SK-N-SH (cell line): ENCODE measurements at regions not wholly inside any gene's neighbourhood (a gene's known extent, or its start where the extent isn't known, plus 50 kb on each side); places are given as distances from the start of the nearest gene placed in this dataset.

Experiments used
- CTCF ChIA-PET: fragments of 300-600, 350-600 bp; formaldehyde crosslinking; extraction: SDS; loops from one replicate; lab custom pipeline; 2021; lab: Yijun Ruan, JAX
- POLR2A ChIA-PET: fragments of 350-600 bp; sonication (Branson Sonifier 250); formaldehyde crosslinking; extraction: SDS; loops from one replicate; lab custom pipeline; 2020; ENCODE audit warnings: antibody characterized with exemption, inconsistent platforms; lab: Yijun Ruan, JAX
- DNase-seq: peaks from one replicate; pipeline ENCODE4 v3.0.0; 2012
- H2AFZ ChIP-seq: fragments of 200-600 bp; sonication (generic); 2 replicates; pipeline ENCODE4 v1.8.1; 2016; ENCODE audit warnings: antibody characterized with exemption, mild to moderate bottlenecking, low read depth
- H3F3A ChIP-seq: fragments of 200-600 bp; sonication (generic); replicated peaks from 2 replicates; pipeline ENCODE3; 2016; ENCODE audit warnings: antibody characterized with exemption, mild to moderate bottlenecking; ENCODE audit not compliant: insufficient read depth
- H3K27ac ChIP-seq, 2 experiments: fragments of 200-500 bp in 1 of 2; fragments of 200-600 bp in 1 of 2; sonication (Bioruptor generic) in 1 of 2; sonication (generic), shearing (Covaris generic) in 1 of 2; 2 replicates each; pipeline versions ENCODE4 v1.5.1 to v1.6.1; 2014 to 2016; ENCODE audit warnings: low read depth in 2 of 2, inconsistent platforms in 1 of 2, low read length in 1 of 2, mild to moderate bottlenecking in 1 of 2, mixed read lengths in 1 of 2
- H3K27me3 ChIP-seq: fragments of 200-600 bp; sonication (generic), shearing (Covaris generic); 2 replicates; pipeline ENCODE4 v1.6.1; 2016; ENCODE audit warnings: mixed run types; ENCODE audit not compliant: insufficient read depth
- H3K36me3 ChIP-seq, 2 experiments: fragments of 200-500 bp in 1 of 2; fragments of 200-600 bp in 1 of 2; sonication (Bioruptor generic) in 1 of 2; sonication (generic) in 1 of 2; replicated peaks in 1 of 2; 2 replicates each; pipeline versions ENCODE3 to v1.5.1; 2014 to 2016; ENCODE audit warnings: low read length in 1 of 2, mild to moderate bottlenecking in 1 of 2; ENCODE audit not compliant: insufficient read depth in 2 of 2, control insufficient read depth in 1 of 2
- H3K4me1 ChIP-seq, 2 experiments: fragments of 200-500 bp in 1 of 2; fragments of 200-600 bp in 1 of 2; sonication (Bioruptor generic) in 1 of 2; sonication (generic), shearing (Covaris generic) in 1 of 2; 2 replicates each; pipeline versions ENCODE4 v1.5.1 to v1.6.1; 2014 to 2016; ENCODE audit warnings: low read depth in 1 of 2, low read length in 1 of 2, mixed run types in 1 of 2; ENCODE audit not compliant: insufficient read depth in 2 of 2, control insufficient read depth in 1 of 2
- H3K4me2 ChIP-seq: fragments of 200-600 bp; sonication (generic), shearing (Covaris generic); 2 replicates; pipeline ENCODE4 v1.6.1; 2017; ENCODE audit warnings: mixed run types
- H3K4me3 ChIP-seq, 2 experiments: fragments of 200-500 bp in 1 of 2; fragments of 200-600 bp in 1 of 2; sonication (Bioruptor generic) in 1 of 2; sonication (generic), shearing (Covaris generic) in 1 of 2; 2 replicates each; pipeline versions ENCODE4 v1.5.1 to v1.8.1; 2014 to 2016; ENCODE audit warnings: low read depth in 2 of 2, inconsistent platforms in 1 of 2, low read length in 1 of 2, mild to moderate bottlenecking in 1 of 2, mixed read lengths in 1 of 2, moderate library complexity in 1 of 2
- H3K79me2 ChIP-seq: fragments of 200-600 bp; sonication (generic); 2 replicates; pipeline ENCODE4 v1.8.1; 2017; ENCODE audit warnings: mild to moderate bottlenecking; ENCODE audit not compliant: insufficient read depth
- H3K9ac ChIP-seq: fragments of 200-600 bp; sonication (generic); 2 replicates; pipeline ENCODE4 v1.6.1; 2017; ENCODE audit warnings: mixed run types
- H3K9me2 ChIP-seq: fragments of 200-600 bp; sonication (generic); 2 replicates; pipeline ENCODE4 v1.6.1; 2017; ENCODE audit warnings: mixed run types
- H3K9me3 ChIP-seq: fragments of 200-600 bp; sonication (generic); 2 replicates; pipeline ENCODE4 v1.6.1; 2017; ENCODE audit warnings: mixed run types, mild to moderate bottlenecking, moderate library complexity
- H4K20me1 ChIP-seq: fragments of 200-600 bp; sonication (generic); 2 replicates; pipeline ENCODE4 v1.6.1; 2017; ENCODE audit warnings: mild to moderate bottlenecking, mixed run types; ENCODE audit not compliant: insufficient read depth
- ELF1 ChIP-seq: IDR thresholded peaks from 2 replicates; pipeline ENCODE4 v1.4.0; 2012
- EZH2phosphoT487 ChIP-seq: fragments of 200-600 bp; sonication (generic); IDR thresholded peaks from 2 replicates; pipeline ENCODE4 v1.6.1; 2017; ENCODE audit warnings: low read depth, mixed run types, mild to moderate bottlenecking, antibody characterized with exemption, moderate library complexity, borderline replicate concordance
- FOSL2 ChIP-seq: IDR thresholded peaks from 2 replicates; pipeline ENCODE4 v1.4.0; 2012; ENCODE audit warnings: low read depth, mild to moderate bottlenecking, moderate library complexity, borderline replicate concordance
- FOXJ3 ChIP-seq: sonication (generic); formaldehyde crosslinking; IDR thresholded peaks from 2 replicates; pipeline ENCODE4 v1.5.1; 2020; ENCODE audit warnings: mild to moderate bottlenecking, missing genetic modification reagents
- FOXM1 ChIP-seq: IDR thresholded peaks from 2 replicates; pipeline ENCODE4 v1.4.0; 2012; ENCODE audit warnings: low read depth, mild to moderate bottlenecking
- GABPA ChIP-seq: IDR thresholded peaks from 2 replicates; pipeline ENCODE4 v1.4.0; 2012; ENCODE audit warnings: low read depth, mild to moderate bottlenecking
- GATA2 ChIP-seq: sonication (generic); formaldehyde crosslinking; IDR thresholded peaks from 2 replicates; pipeline ENCODE4 v1.5.0; 2020; ENCODE audit warnings: mild to moderate bottlenecking, missing genetic modification reagents
- JUND ChIP-seq: IDR thresholded peaks from 2 replicates; pipeline ENCODE4 v1.4.0; 2012
- NFIC ChIP-seq: IDR thresholded peaks from 2 replicates; pipeline ENCODE4 v1.4.0; 2012; ENCODE audit warnings: borderline replicate concordance
- POLR2AphosphoS5 ChIP-seq: IDR thresholded peaks from 2 replicates; pipeline ENCODE4 v1.6.1; 2012; ENCODE audit warnings: low read depth, low read length
- RAD21 ChIP-seq: IDR thresholded peaks from 2 replicates; pipeline ENCODE4 v1.6.1; 2012; ENCODE audit warnings: mild to moderate bottlenecking, low read length
- RCOR1 ChIP-seq: fragments of 150-350 bp; IDR thresholded peaks from 2 replicates; pipeline ENCODE4 v1.6.1; 2017; ENCODE audit warnings: antibody characterized with exemption, low read length
- REST ChIP-seq: IDR thresholded peaks from 2 replicates; pipeline ENCODE4 v1.6.1; 2012; ENCODE audit warnings: mild to moderate bottlenecking, low read depth, low read length, moderate library complexity
- RFX5 ChIP-seq: IDR thresholded peaks from 2 replicates; pipeline ENCODE4 v1.6.1; 2012; ENCODE audit warnings: mild to moderate bottlenecking, improper control_type of control experiment, low read length
- TEAD4 ChIP-seq: IDR thresholded peaks from 2 replicates; pipeline ENCODE4 v1.4.0; 2012; ENCODE audit warnings: mild to moderate bottlenecking, borderline replicate concordance; ENCODE audit not compliant: insufficient read depth
- WGBS: methylation state at CpG from one replicate; pipeline ENCODE4 v1.1.6; 2017; ENCODE audit warnings: low lambda C conversion rate; 5-methylcytosine and 5-hydroxymethylcytosine counted together

- Histone ChIP-seq H3K4me3 (no peak overlapping the region), H3K9me3 (no peaks in the 10 kb centered on the region), H3K4me1 (no peaks in the 10 kb centered on the region), H4K20me1 (no peaks in the 10 kb centered on the region), H2AFZ (no peak overlapping the region), H3K36me3 (no peaks in the 10 kb centered on the region), H3K9me2 (no peaks in the 10 kb centered on the region), H3K9ac (no peak overlapping the region), H3K27ac (no peak overlapping the region), H3K27me3 (no peaks in the 10 kb centered on the region), H3F3A (no peaks in the 10 kb centered on the region), H3K79me2 (no peaks in the 10 kb centered on the region), H3K4me2 (no peak overlapping the region)
- TF ChIP-seq JUND (no peak), GABPA (no peak), RCOR1 (no peak), POLR2AphosphoS5 (no peak), FOXJ3 (CRISPR knock-in tag) (no peak), RFX5 (no peak), ELF1 (no peak), GATA2 (CRISPR knock-in tag) (no peak)
- no peak for DNase-seq
- 5% methylated on average over 3 of the region's 3 CpGs for WGBS
- ChIA-PET CTCF (no interaction called here), POLR2A (no interaction called here)
Measured at GRCh38 chr10:105785721-105786120, 1144.6 kb downstream of the SORCS3 start.

DNA sequence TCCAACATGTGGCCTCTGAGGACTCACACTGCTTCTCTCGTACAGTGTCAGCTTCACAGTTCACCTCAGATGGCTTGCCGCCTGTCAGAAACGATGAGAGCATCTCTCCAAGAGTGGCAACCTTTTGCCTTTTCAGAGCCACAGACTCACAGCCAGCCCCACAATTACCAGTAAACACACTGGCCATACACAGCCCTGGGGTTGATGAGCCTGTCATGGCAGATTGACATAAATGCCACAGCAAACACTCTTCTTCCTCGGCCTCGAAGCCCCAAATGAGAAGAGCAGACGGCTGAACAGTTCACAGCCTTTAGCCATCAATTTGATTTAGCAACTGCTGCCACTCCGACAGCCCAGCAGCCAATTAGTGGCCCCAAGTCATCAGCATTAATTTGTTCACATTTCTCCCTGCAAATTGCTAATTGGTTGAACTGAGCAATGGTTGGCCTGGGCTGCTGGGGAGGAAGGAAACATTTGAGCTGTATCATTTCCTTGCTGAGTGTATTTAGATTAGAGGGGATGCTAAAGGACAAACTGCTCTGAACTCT, 1142.9 kb downstream of the SORCS3 start:
- POLR2A ChIA-PET = no interaction called here
- Histone ChIP-seq H2AFZ (no peak overlapping the region), H3K4me2 (no peak overlapping the region)

More for the DNA sequence above, 1142.9 kb downstream of the SORCS3 start:
- Histone ChIP-seq H3K4me1 (no peaks in the 10 kb centered on the region), H3K9me2 (no peaks in the 10 kb centered on the region), H3K79me2 (no peaks in the 10 kb centered on the region), H3K9me3 (no peaks in the 10 kb centered on the region), H3K4me3 (no peak overlapping the region), H4K20me1 (no peaks in the 10 kb centered on the region), H3F3A (no peaks in the 10 kb centered on the region), H3K27me3 (no peaks in the 10 kb centered on the region), H3K9ac (no peak overlapping the region), H3K36me3 (no peaks in the 10 kb centered on the region)
- no peak for DNase-seq
- CTCF ChIA-PET = no interaction called here
- 39% methylated on average over 7 of the region's 7 CpGs for WGBS
- TF ChIP-seq RAD21 (no peak), FOSL2 (no peak), TEAD4 (no peak), REST (no peak), RFX5 (no peak), FOXM1 (no peak), RCOR1 (no peak), FOXJ3 (CRISPR knock-in tag) (no peak), NFIC (no peak), EZH2phosphoT487 (no peak)
- TF ChIP-seq, all 33 proteins: peak for 0
- no peak overlapping the region for H3K27ac ChIP-seq
